Adrenal gland (tissue), 9 donors: ENCODE measurements at regions not wholly inside any gene's neighbourhood (a gene's known extent, or its start where the extent isn't known, plus 50 kb on each side); places are given as distances from the start of the nearest gene placed in this dataset.

Experiments
- DNase-seq, 7 donors: peaks; one replicate each; pipeline ENCODE4 v3.0.0-alpha.2; 2019 to 2020
- H3K27ac ChIP-seq, 5 donors: fragments of 200-600 bp; sonication (generic) in 4 of 5; 1 replicate in 3 of 5; 2 replicates in 2 of 5; pipeline versions ENCODE4 v1.5.1 to v1.8.0; 2016 to 2020; ENCODE audit warnings: mild to moderate bottlenecking in 1 of 5
- H3K27me3 ChIP-seq: fragments of 200-600 bp; 2 replicates; pipeline ENCODE4 v1.8.0; 2021
- H3K36me3 ChIP-seq, 2 donors: fragments of 200-600 bp; replicated peaks in 1 of 2; 1 replicate in 1 of 2; 2 replicates in 1 of 2; pipeline versions ENCODE4 v1.5.1 to v1.8.0; 2018 to 2022
- H3K4me1 ChIP-seq, 2 donors: fragments of 200-600 bp; replicated peaks in 1 of 2; 1 replicate in 1 of 2; 2 replicates in 1 of 2; pipeline versions ENCODE4 v1.5.1 to v1.8.0; 2018 to 2021
- H3K4me3 ChIP-seq, 4 donors: fragments of 200-600 bp; sonication (generic) in 3 of 4; one replicate each; pipeline ENCODE4 v1.5.1; 2016 to 2018
- H3K9me3 ChIP-seq, 3 donors: fragments of 200-600 bp; sonication (generic) in 1 of 3; replicated peaks in 1 of 3; 1 replicate in 2 of 3; 2 replicates in 1 of 3; pipeline versions ENCODE4 v1.5.1 to v1.8.0; 2016 to 2021
- POLR2A ChIP-seq, 2 donors: fragments of 450-650 bp; IDR thresholded peaks; one replicate each; pipeline ENCODE4 v1.6.1; 2017; ENCODE audit warnings: antibody characterized with exemption in 2 of 2, mild to moderate bottlenecking in 2 of 2, moderate library complexity in 1 of 2
- WGBS, 4 donors: extraction: QIAGEN DNeasy Blood & Tissue Kit in 2 of 4; methylation state at CpG; one replicate each; pipeline versions ENCODE4 v1.1.5 to v1.1.7; 2013 to 2017; 5-methylcytosine and 5-hydroxymethylcytosine counted together
- intact Hi-C, 2 donors: fragments of 100-400 bp; cut with DNase I; formaldehyde crosslinking; loops; one replicate each; pipeline versions ENCODE4 v1.14.1 to v1.15.0; 2022 to 2023
- TF ChIP-seq, protein P1 (sequence below), 6 experiments: fragments of 450-650 bp in 4 of 6; fragments of 200-600 bp in 2 of 6; sonication (generic) in 1 of 6; IDR thresholded peaks; 1 replicate in 5 of 6; 2 replicates in 1 of 6; pipeline versions ENCODE4 v1.5.1 to v1.8.0; 2016 to 2021; ENCODE audit warnings: antibody characterized with exemption in 6 of 6, mild to moderate bottlenecking in 2 of 6, moderate library complexity in 1 of 6
- donor health status: healthy with polysubstance abuse.
- donor health status: Bipolar disorder and iron deficiency.
- donor health status: DM: yes; HTN: yes; CAD: no.
- donor health status: DM: no; HTN: no; CAD: no.
- donor health status: DM: no; HTN: no; CAD: no.

DNA sequence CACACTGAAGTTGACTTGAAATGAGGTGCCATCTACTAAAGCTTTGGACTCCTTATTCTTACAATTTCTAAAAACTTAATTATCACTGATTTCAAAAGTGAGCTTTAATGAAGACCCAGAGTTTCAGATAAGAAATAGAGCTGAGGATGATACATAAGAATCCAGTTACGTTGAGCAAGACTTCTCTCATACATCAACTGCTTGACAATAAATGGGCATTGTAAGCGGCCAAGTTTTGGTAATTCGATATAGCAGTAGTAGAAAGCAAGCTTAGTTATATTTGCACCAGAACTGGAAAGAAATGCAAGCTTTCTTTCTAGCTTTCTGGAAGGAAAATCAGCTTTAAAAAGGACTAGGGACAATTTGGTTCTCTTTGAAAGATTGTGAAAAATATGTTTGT, 1359.6 kb downstream of the FSCB start:
- WGBS, 4 donors, result 35 to 47% (median 39%) methylated on average over 3 of the region's 3 CpGs
- Histone ChIP-seq H3K4me3 (no peak overlapping the region), H3K4me1 (no peaks in the 10 kb centered on the region), H3K27ac (no peak overlapping the region), H3K9me3 (no peaks in the 10 kb centered on the region), H3K36me3 (no peaks in the 10 kb centered on the region), H3K27me3 (no peaks in the 10 kb centered on the region)
- no peak for TF ChIP-seq POLR2A (IDR thresholded peaks at IDR 0.05)
- TF ChIP-seq, protein P1, sequence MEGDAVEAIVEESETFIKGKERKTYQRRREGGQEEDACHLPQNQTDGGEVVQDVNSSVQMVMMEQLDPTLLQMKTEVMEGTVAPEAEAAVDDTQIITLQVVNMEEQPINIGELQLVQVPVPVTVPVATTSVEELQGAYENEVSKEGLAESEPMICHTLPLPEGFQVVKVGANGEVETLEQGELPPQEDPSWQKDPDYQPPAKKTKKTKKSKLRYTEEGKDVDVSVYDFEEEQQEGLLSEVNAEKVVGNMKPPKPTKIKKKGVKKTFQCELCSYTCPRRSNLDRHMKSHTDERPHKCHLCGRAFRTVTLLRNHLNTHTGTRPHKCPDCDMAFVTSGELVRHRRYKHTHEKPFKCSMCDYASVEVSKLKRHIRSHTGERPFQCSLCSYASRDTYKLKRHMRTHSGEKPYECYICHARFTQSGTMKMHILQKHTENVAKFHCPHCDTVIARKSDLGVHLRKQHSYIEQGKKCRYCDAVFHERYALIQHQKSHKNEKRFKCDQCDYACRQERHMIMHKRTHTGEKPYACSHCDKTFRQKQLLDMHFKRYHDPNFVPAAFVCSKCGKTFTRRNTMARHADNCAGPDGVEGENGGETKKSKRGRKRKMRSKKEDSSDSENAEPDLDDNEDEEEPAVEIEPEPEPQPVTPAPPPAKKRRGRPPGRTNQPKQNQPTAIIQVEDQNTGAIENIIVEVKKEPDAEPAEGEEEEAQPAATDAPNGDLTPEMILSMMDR (IDR thresholded peaks at IDR 0.05), result no peak
- intact Hi-C loops, result no loop called here
- no peak for DNase-seq

GRCh38 chr14:43145361-43145760, 1361.7 kb downstream of the FSCB start:
- TF ChIP-seq, protein P1 (IDR thresholded peaks at IDR 0.05), result no peak
- no peak for TF ChIP-seq POLR2A (IDR thresholded peaks at IDR 0.05)
- WGBS, 4 donors, result 67 to 77% (median 69%) methylated on average over 2 of the region's 2 CpGs

DNA sequence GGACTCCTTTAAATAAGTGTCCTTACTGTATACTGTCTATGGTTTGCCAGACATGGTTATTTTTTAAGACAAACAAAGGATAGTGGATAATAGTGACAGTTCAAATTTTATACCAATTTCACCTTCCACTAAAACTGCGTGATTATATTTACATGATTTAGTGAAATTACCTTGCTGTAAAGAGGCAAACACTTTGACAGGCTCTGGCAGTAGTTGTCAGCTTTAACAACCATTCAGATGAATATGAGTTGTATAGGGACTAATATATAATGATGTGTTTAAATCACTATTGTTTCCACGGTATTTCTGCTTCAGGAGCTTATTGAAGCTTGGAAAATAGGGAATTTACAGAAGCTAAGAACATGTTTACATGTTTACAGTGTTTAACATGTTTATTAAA, 1364.0 kb downstream of the FSCB start:
- no peak overlapping the region for H3K4me3 ChIP-seq
- intact Hi-C loops, result no loop called here
- WGBS, 4 donors, result 71 to 84% (median 78%) methylated on average over 2 of the region's 2 CpGs
- H3K27ac ChIP-seq, result no peak overlapping the region
- DNase-seq, result no peak
- H3K36me3 ChIP-seq, result no peaks in the 10 kb centered on the region
- no peaks in the 10 kb centered on the region for H3K27me3 ChIP-seq
- no peak for TF ChIP-seq POLR2A (IDR thresholded peaks at IDR 0.05)
- TF ChIP-seq, protein P1 (IDR thresholded peaks at IDR 0.05), result no peak
- no peaks in the 10 kb centered on the region for H3K9me3 ChIP-seq
- H3K4me1 ChIP-seq, result no peaks in the 10 kb centered on the region

More at GRCh38 chr14:43145361-43145760, 1361.7 kb downstream of the FSCB start:
- intact Hi-C loops, result no loop called here
- no peaks in the 10 kb centered on the region for H3K4me1 ChIP-seq
- DNase-seq, result no peak
- no peaks in the 10 kb centered on the region for H3K27me3 ChIP-seq
- no peaks in the 10 kb centered on the region for H3K36me3 ChIP-seq
- H3K4me3 ChIP-seq, result no peak overlapping the region
- H3K27ac ChIP-seq, result no peak overlapping the region
- no peaks in the 10 kb centered on the region for H3K9me3 ChIP-seq

- Histone ChIP-seq H3K4me3 (no peak overlapping the region), H3K4me1 (no peaks in the 10 kb centered on the region), H3K36me3 (no peaks in the 10 kb centered on the region), H3K27ac (no peak overlapping the region), H3K27me3 (no peaks in the 10 kb centered on the region), H3K9me3 (no peaks in the 10 kb centered on the region)
- DNase-seq, result no peak
- TF ChIP-seq POLR2A (IDR thresholded peaks at IDR 0.05), result no peak
- TF ChIP-seq, protein P1 (IDR thresholded peaks at IDR 0.05), result no peak
- WGBS, 4 donors, result 87 to 90% (median 89%) methylated on average over 17 of the region's 17 CpGs
- intact Hi-C loops, result no loop called here
Measured at GRCh38 chr14:43141636-43142191, 1365.4 kb downstream of the FSCB start.
